ENCODE measurements at regions not wholly inside any gene's neighbourhood (a gene's known extent, or its start where the extent isn't known, plus 50 kb on each side); places are given as distances from the start of the nearest gene placed in this dataset.
"Not testable (repeated sequence)": the region's sequence is repeated elsewhere in the genome, so short reads cannot be mapped to it uniquely, and the experiment has no call there.

- no peak for DNase-seq (ENCODE audit: low read depth, low spot score)
Observed at GRCh38 chr13:85608255-85608829, 190.9 kb downstream of the SLITRK6 start.

- peak; percentile 21 for DNase-seq (ENCODE audit: low read depth, low spot score)
Observed at GRCh38 chr13:85603735-85604134, 195.5 kb downstream of the SLITRK6 start.

- DNase-seq (ENCODE audit: low read depth, low spot score) = no peak
Observed at GRCh38 chr13:85601526-85601925, 197.7 kb downstream of the SLITRK6 start.

GRCh38 chr13:85597790-85598500 is 201.3 kb downstream of the SLITRK6 start:
- peak; percentile 9 for DNase-seq (ENCODE audit: low read depth, low spot score)

GRCh38 chr13:85592211-85592610 is 207.0 kb downstream of the SLITRK6 start:
- no peak for DNase-seq (ENCODE audit: low read depth, low spot score)

GRCh38 chr13:85590231-85590931 is 208.8 kb downstream of the SLITRK6 start:
- peak; percentile 55 for DNase-seq (ENCODE audit: low read depth, low spot score)

- no peak for DNase-seq (ENCODE audit: low read depth, low spot score)
Observed at GRCh38 chr13:85589021-85589420, 210.2 kb downstream of the SLITRK6 start.

- DNase-seq (ENCODE audit: low read depth, low spot score) = no peak
Observed at GRCh38 chr13:85588359-85588758, 210.9 kb downstream of the SLITRK6 start.

GRCh38 chr13:85586856-85587255 is 212.4 kb downstream of the SLITRK6 start:
- no peak for DNase-seq (ENCODE audit: low read depth, low spot score)

GRCh38 chr13:85586422-85586831 is 212.8 kb downstream of the SLITRK6 start:
- peak; percentile 43 for DNase-seq (ENCODE audit: low read depth, low spot score)

- DNase-seq (ENCODE audit: low read depth, low spot score) = no peak
Observed at GRCh38 chr13:85582890-85583289, 216.3 kb downstream of the SLITRK6 start.

GRCh38 chr13:85575110-85575509 is 224.1 kb downstream of the SLITRK6 start:
- no peak for DNase-seq (ENCODE audit: low read depth, low spot score)

- DNase-seq (ENCODE audit: low read depth, low spot score) = no peak
Observed at GRCh38 chr13:85567909-85568308, 231.3 kb downstream of the SLITRK6 start.

GRCh38 chr13:85565652-85566051 is 233.6 kb downstream of the SLITRK6 start:
- DNase-seq (ENCODE audit: low read depth, low spot score) = no peak

- DNase-seq (ENCODE audit: low read depth, low spot score) = no peak
Observed at GRCh38 chr13:85564598-85564997, 234.6 kb downstream of the SLITRK6 start.

- no peak for DNase-seq (ENCODE audit: low read depth, low spot score)
Observed at GRCh38 chr13:85562282-85562681, 236.9 kb downstream of the SLITRK6 start.

GRCh38 chr13:85557691-85558467 is 241.3 kb downstream of the SLITRK6 start:
- no peak for DNase-seq (ENCODE audit: low read depth, low spot score)

- no peak for DNase-seq (ENCODE audit: low read depth, low spot score)
Observed at GRCh38 chr13:85551012-85551411, 248.2 kb downstream of the SLITRK6 start.

GRCh38 chr13:85549819-85550218 is 249.4 kb downstream of the SLITRK6 start:
- no peak for DNase-seq (ENCODE audit: low read depth, low spot score)

- not testable (repeated sequence) for DNase-seq (ENCODE audit: low read depth, low spot score)
Observed at GRCh38 chr13:85548845-85549244, 250.4 kb downstream of the SLITRK6 start.

GRCh38 chr13:85545771-85546170 is 253.4 kb downstream of the SLITRK6 start:
- DNase-seq (ENCODE audit: low read depth, low spot score) = no peak

- no peak for DNase-seq (ENCODE audit: low read depth, low spot score)
Observed at GRCh38 chr13:85544756-85545155, 254.5 kb downstream of the SLITRK6 start.

Measured in astrocyte of the hippocampus (primary cell).